C4-2B (cell line): ENCODE measurements at regions not wholly inside any gene's neighbourhood (a gene's known extent, or its start where the extent isn't known, plus 50 kb on each side); places are given as distances from the start of the nearest gene placed in this dataset.

ENCODE experiments used
- CTCF ChIP-seq: fragments of 450-650 bp; conservative IDR thresholded peaks from 2 replicates; pipeline ENCODE4 v1.5.1; 2017; ENCODE audit warnings: mild to moderate bottlenecking
- ZFX ChIP-seq: fragments of 450-650 bp; IDR thresholded peaks from 2 replicates; pipeline ENCODE4 v1.6.1; 2017

- TF ChIP-seq CTCF (no peak), ZFX (no peak)
These were observed 288.1 kb downstream of the TMEM167A start for GRCh38 chr5:82789095-82789494.
